ENCODE measurements at regions not wholly inside any gene's neighbourhood (a gene's known extent, or its start where the extent isn't known, plus 50 kb on each side); places are given as distances from the start of the nearest gene placed in this dataset.

- ChIA-PET POLR2A (no interaction called here), CTCF (no interaction called here)
Observed at GRCh38 chr17:71325886-71326285, 794.9 kb upstream of the SOX9 start.

GRCh38 chr17:71327376-71328059 lies 793.3 kb upstream of the SOX9 start:
- POLR2A ChIA-PET: no interaction called here
- CTCF ChIA-PET: no interaction called here

- ChIA-PET CTCF (no interaction called here), POLR2A (no interaction called here)
Observed at GRCh38 chr17:71329310-71330098, 791.3 kb upstream of the SOX9 start.

DNA sequence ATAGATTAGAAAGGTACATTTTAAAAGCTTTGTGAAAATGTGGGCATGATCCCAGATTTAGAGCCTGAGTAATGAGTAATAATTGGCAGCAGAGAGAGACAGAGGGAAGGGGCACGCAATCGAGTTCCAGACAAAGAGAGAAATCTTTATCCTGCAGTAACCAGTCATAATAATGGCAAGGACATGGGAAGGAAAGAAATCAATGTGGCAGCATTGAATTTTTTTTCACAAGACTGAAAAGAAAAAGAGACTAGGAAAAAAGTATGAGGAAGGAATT lies 790.8 kb upstream of the SOX9 start:
- ChIA-PET POLR2A (no interaction called here), CTCF (no interaction called here)

DNA sequence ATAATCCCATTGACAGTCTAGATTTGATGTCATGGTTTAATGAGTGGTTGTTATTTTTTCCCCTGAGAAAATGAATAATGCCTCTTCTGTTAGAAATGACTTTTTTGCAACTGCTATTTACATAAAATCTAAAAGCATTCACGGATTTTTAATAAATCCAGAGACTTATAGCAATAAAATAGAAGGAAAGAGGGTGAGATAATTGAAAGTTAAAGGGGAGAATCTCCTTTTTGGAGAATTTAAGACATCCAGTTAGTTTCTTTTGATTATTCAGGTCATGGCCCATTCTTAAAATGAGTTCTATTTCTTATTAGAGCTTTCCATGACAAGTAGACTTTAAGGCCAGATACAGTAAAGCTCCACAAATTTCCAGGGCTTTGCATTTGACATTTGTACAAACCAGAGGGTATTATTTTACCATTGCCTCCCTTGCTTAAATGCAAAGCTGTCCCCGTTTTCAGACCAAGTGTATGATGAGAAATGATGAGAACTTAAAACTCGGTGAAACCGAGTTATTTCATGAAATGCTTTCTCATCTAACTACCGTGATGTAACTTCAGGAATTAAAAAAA lies 789.0 kb upstream of the SOX9 start:
- ChIA-PET POLR2A (no interaction called here), CTCF (no interaction called here)

GRCh38 chr17:71334048-71334751 lies 786.6 kb upstream of the SOX9 start:
- ChIA-PET POLR2A (no interaction called here), CTCF (no interaction called here)

DNA sequence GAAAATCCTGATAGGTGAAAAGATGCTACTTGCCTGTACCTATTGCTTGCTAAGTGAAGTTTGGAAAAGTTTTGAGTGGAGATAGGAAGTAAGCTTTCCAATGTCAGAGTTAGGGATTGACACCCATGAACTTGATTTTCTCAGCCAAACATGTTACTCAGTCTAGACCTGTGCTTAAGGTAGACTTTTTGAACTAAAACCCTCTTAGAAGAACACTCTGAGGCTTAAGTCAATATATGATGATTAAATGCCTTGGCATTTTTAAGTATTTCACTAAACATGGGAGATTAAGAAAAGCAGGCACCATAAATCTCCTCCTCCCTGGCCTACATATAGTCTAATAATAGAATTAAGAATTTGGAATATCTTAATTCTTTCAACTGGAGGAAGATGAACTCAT lies 785.6 kb upstream of the SOX9 start:
- ChIA-PET POLR2A (no interaction called here), CTCF (no interaction called here)

DNA sequence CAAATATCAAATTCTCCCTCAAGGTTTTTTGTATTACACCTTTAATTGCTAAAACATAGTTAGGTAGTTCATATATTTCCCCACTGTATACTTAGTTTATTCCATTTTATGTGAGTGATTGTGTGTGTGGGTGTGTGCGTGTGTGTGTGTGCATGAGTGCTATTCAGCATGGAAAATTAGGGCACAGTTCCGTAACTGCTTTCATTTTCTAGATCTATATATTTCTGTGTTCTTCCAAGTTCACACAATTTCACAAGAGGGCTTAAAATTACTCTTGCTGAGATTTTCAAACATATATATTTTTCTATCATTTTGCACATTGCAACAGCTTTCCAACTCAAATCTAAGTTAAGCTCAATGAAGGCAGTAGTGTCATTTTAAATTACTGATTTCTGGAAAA lies 782.9 kb upstream of the SOX9 start:
- CTCF ChIA-PET: no interaction called here
- POLR2A ChIA-PET: no interaction called here

- POLR2A ChIA-PET: no interaction called here
Observed at GRCh38 chr17:71338396-71338795, 782.4 kb upstream of the SOX9 start.

GRCh38 chr17:71339206-71339605 lies 781.6 kb upstream of the SOX9 start:
- POLR2A ChIA-PET: no interaction called here
- CTCF ChIA-PET: no interaction called here

More at GRCh38 chr17:71338396-71338795, 782.4 kb upstream of the SOX9 start:
- CTCF ChIA-PET: no interaction called here

DNA sequence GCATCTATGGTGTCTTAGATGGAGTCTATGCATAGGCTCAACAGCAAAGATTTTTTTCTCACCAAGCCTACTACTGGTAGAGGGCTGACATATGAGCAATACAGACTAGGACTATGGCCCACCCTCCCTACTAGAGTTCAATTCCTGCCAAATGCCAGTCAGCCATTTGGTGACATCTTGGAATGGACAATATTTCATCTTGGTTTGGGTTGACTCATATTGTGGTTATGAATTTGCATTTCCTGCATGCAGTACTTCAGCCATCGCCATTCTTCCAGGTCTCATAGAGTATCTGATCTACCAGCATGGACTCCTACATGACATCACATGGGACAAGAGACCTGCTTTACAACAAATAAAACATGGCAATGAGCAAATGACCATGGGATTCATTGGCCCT lies 778.1 kb upstream of the SOX9 start:
- ChIA-PET POLR2A (no interaction called here), CTCF (no interaction called here)

DNA sequence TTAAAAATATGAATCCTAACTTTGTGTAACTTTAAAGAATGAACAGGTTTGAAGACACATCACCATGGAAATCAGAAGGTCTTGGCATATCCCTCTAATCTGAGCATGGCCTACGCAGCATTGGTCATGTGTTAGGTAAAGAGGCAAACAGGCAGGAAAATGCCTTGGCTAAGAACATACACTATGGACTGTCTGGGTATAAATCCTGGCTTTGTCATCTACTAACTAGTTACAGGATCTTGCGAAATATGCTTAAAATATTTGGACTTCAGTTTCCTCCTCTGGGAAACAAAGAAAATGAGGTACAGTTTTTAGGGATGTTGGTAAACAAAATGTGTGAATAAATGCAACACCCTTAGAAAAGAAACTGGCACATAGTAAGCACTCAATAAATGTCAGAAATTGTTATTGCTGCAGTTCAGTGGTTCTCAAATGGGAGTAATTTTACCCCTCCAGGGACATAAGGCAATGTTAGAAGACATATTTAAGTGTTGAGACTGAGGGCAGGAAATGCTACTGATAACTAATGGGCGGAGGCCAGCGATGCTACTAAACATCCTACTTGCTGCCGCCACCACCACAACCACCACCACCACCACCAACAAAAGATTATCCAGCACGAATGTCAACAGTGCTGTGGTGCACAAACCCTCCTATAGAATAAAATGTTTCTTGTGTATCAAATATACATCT lies 770.8 kb upstream of the SOX9 start:
- ChIA-PET CTCF (no interaction called here), POLR2A (no interaction called here)

GRCh38 chr17:71360301-71360700 lies 760.5 kb upstream of the SOX9 start:
- POLR2A ChIA-PET: no interaction called here

GRCh38 chr17:71361656-71362450 lies 759.0 kb upstream of the SOX9 start:
- CTCF ChIA-PET: no interaction called here
- POLR2A ChIA-PET: no interaction called here

More at GRCh38 chr17:71360301-71360700, 760.5 kb upstream of the SOX9 start:
- CTCF ChIA-PET: no interaction called here

- POLR2A ChIA-PET: no interaction called here
Observed at GRCh38 chr17:71363661-71364060, 757.2 kb upstream of the SOX9 start.

DNA sequence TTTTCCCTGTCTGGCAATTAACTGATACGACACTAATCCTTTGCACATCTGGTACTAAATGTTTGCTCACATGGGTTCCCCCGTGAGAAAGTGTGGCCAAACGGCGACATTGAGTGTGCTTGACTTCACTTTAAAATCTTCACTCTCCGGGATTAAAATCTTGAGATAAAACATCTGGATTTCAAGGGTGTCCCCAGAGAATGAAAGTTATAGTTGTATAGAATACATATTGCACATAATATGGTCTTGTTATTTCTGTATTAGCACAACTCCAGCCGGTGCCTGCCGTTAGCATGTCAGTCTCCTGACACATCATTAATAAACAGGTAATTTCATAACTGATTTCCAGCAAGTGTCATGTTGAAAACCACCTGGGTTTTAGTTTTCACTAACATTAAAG lies 749.0 kb upstream of the SOX9 start:
- POLR2A ChIA-PET: no interaction called here
- CTCF ChIA-PET: no interaction called here

More at GRCh38 chr17:71363661-71364060, 757.2 kb upstream of the SOX9 start:
- CTCF ChIA-PET: no interaction called here

DNA sequence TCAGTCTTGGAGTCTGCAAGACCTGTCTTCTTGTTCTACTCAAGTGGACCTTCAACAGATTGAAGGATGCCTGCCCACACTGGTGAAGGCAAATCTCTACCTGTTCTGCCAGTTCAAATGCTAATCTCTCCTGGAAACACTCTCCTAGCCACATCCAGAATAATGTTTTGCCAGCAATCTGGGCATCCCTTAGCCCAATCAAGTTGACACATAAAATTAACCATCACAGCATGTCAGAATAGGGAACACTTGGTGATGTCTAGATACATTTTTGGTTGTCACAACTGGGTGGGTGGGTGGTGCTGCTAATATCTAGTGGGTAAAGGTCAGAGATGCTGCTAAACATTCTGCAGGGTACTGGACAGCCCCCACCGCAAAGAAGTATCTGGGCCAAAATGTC lies 744.9 kb upstream of the SOX9 start:
- CTCF ChIA-PET: no interaction called here
- POLR2A ChIA-PET: no interaction called here

DNA sequence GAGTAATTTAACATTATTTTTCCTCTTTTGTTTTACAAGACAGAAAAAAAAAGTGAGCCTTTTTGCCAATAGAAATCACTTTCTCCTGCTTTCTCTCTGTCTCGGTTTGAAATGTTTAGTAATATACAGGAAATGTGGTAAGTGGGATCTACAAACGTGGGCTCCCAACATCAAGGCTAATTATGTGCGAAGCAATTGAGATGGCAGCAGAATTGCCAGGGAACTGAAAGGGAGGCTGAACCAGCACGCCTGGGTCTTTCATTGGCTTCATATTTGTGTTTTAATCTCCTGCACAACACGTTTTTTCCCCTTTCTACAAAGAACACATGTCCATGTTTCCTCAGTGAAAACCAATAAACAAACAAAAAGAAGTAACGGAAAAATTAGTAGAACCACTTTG lies 743.9 kb upstream of the SOX9 start:
- ChIA-PET CTCF (no interaction called here), POLR2A (no interaction called here)

DNA sequence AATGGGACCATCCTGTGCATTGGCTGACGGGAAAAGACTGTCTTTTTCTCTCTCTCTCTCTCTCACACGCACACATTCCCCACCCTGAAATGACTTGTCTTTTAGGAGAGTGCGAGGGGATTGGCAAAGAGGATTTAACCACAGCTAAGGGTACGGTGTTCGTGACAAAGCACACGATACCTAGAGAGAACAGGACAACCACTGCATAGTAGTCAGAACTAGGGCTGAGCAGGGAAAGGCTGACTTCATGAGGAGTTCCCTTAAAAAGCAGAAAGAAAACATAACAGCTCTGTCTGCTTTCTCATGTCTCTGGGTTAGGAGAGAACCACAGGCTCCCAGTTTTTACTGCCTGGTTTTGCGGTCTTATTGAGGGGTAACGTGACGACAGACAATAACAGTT lies 742.8 kb upstream of the SOX9 start:
- CTCF ChIA-PET: no interaction called here
- POLR2A ChIA-PET: no interaction called here

DNA sequence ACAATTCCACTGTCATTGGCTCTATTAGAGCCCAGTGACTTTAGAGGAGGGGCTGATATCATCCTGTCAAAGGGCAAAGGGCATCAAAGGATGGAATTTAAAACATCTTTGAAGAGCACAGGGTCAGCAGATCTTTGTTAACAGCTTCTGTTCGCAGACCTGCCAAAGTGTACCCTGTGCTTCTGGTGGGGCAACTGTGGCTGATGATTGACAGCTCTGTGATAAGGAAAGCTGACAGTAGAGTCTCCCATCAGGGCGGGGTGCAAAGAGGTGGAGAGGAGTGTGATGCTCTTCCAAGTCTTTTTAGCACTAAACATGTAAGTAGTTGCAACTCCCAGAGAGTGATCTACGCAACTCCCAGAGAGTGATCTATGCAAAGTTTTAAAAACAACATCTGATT lies 742.1 kb upstream of the SOX9 start:
- ChIA-PET CTCF (no interaction called here), POLR2A (no interaction called here)

Data from activated CD8-positive, alpha-beta memory T cell treated with anti-CD3 and anti-CD28 coated beads for 36 hours (primary cell).